Nephron progenitor cell (in vitro differentiated cells): ENCODE measurements at regions not wholly inside any gene's neighbourhood (a gene's known extent, or its start where the extent isn't known, plus 50 kb on each side); places are given as distances from the start of the nearest gene placed in this dataset.

Experiments
- DNase-seq: peaks from one replicate; pipeline ENCODE4 v3.0.0; 2021
- H3K27ac Mint-ChIP-seq: 2 replicates; pipeline ENCODE4 v1.8.0; 2021; ENCODE audit warnings: mild to moderate bottlenecking, moderate library complexity, mixed read lengths
- H3K27me3 Mint-ChIP-seq: 2 replicates; pipeline ENCODE4 v1.8.0; 2021; ENCODE audit warnings: mild to moderate bottlenecking, low read depth, mixed read lengths; ENCODE audit not compliant: poor library complexity
- H3K36me3 Mint-ChIP-seq: 2 replicates; pipeline ENCODE4 v1.8.0; 2021; ENCODE audit warnings: low read depth, mixed read lengths
- H3K4me1 Mint-ChIP-seq: 2 replicates; pipeline ENCODE4 v1.8.0; 2021; ENCODE audit warnings: mixed read lengths
- H3K4me3 Mint-ChIP-seq: 2 replicates; pipeline ENCODE4 v1.8.0; 2021; ENCODE audit warnings: mild to moderate bottlenecking, moderate library complexity, mixed read lengths
- H3K9me3 Mint-ChIP-seq: 2 replicates; pipeline ENCODE4 v1.8.0; 2021; ENCODE audit warnings: mild to moderate bottlenecking, moderate library complexity, mixed read lengths
- CTCF ChIP-seq: fragments of 200-600 bp; sonication (generic); IDR thresholded peaks from 2 replicates; pipeline ENCODE4 v1.5.0; 2021; ENCODE audit warnings: antibody characterized with exemption

GRCh38 chr2:129912871-129913694, 66.4 kb upstream of the RAB6C start:
- DNase-seq: no peak
- Mint-ChIP-seq H3K4me3 (no peak overlapping the region), H3K27ac (no peak overlapping the region), H3K27me3 (peaks cover 8% of the 10 kb centered on the region), H3K36me3 (no peaks in the 10 kb centered on the region), H3K4me1 (no peaks in the 10 kb centered on the region), H3K9me3 (peaks cover 14% of the 10 kb centered on the region)
- TF ChIP-seq CTCF: no peak

- no peak overlapping the region for H3K4me3 Mint-ChIP-seq
- H3K36me3 Mint-ChIP-seq: peaks cover 4% of the 10 kb centered on the region
- no peak for TF ChIP-seq CTCF
- H3K4me1 Mint-ChIP-seq: no peaks in the 10 kb centered on the region
- H3K27ac Mint-ChIP-seq: no peak overlapping the region
- peaks cover 11% of the 10 kb centered on the region for H3K27me3 Mint-ChIP-seq
- H3K9me3 Mint-ChIP-seq: peaks cover 22% of the 10 kb centered on the region
- no peak for DNase-seq
Observed at GRCh38 chr2:129913695-129914495, 65.6 kb upstream of the RAB6C start.

GRCh38 chr2:129914538-129915302, 64.7 kb upstream of the RAB6C start:
- H3K9me3 Mint-ChIP-seq: peaks cover 30% of the 10 kb centered on the region

GRCh38 chr2:129915303-129915840, 64.1 kb upstream of the RAB6C start:
- Mint-ChIP-seq H3K9me3 (peaks cover 36% of the 10 kb centered on the region), H3K36me3 (peaks cover 4% of the 10 kb centered on the region), H3K4me1 (no peaks in the 10 kb centered on the region), H3K27me3 (peaks cover 21% of the 10 kb centered on the region), H3K4me3 (no peak overlapping the region), H3K27ac (no peak overlapping the region)
- TF ChIP-seq CTCF: no peak
- no peak for DNase-seq

More at GRCh38 chr2:129914538-129915302, 64.7 kb upstream of the RAB6C start:
- peaks cover 4% of the 10 kb centered on the region for H3K36me3 Mint-ChIP-seq
- TF ChIP-seq CTCF: no peak
- peaks cover 17% of the 10 kb centered on the region for H3K27me3 Mint-ChIP-seq
- no peak overlapping the region for H3K27ac Mint-ChIP-seq
- H3K4me1 Mint-ChIP-seq: no peaks in the 10 kb centered on the region
- H3K4me3 Mint-ChIP-seq: no peak overlapping the region
- no peak for DNase-seq

GRCh38 chr2:129918604-129919003, 60.9 kb upstream of the RAB6C start:
- no peak overlapping the region for H3K4me3 Mint-ChIP-seq
- H3K27ac Mint-ChIP-seq: no peak overlapping the region
- H3K27me3 Mint-ChIP-seq: peaks cover 54% of the 10 kb centered on the region
- DNase-seq: no peak
- H3K9me3 Mint-ChIP-seq: peaks cover 42% of the 10 kb centered on the region
- peaks cover 4% of the 10 kb centered on the region for H3K36me3 Mint-ChIP-seq
- H3K4me1 Mint-ChIP-seq: peaks cover 2% of the 10 kb centered on the region
- TF ChIP-seq CTCF: no peak
